Activated CD4-positive, alpha-beta T cell treated with anti-CD3 and anti-CD28 coated beads for 4 hours (primary cell): ENCODE measurements at regions not wholly inside any gene's neighbourhood (a gene's known extent, or its start where the extent isn't known, plus 50 kb on each side); places are given as distances from the start of the nearest gene placed in this dataset.

Experiments used
- DNase-seq, 2 donors: peaks; one replicate each; pipeline ENCODE4 v3.0.0-alpha.2; 2020

DNA sequence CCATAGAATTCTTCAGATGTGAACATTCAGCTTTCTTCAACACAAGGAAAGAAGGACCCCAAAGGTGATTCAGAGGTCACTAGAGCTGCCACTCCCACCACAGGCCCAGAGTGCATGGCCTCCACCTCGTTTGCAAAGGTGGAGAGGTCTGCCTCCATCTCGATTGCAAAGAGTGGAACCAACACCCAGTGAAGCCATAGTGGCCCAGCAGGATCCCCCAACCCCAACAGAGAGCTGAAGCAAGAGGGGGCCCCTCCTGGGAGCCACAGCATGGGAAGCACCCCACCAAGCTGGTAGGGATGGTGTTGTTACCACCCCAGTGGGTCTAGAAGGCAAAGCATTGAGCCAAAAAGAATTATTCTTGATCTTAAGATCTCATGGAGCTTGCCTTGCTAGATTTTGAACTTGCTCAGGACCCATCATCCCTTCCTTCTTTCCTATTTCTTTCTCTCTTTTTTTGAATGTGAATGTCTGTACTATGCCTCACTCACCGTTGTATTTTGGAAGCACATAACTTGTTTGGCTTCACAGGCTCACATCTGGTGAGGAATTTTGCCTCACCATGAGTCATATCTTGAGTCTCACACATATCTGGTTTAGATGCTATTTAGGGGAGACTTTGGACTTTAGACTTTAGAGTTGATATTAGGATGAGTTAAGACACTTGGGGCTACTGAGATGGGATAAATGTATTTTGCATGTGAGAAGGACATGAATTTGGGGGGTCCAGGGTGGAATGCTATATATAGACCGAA lies 119.2 kb downstream of the ANKRD60 start:
- DNase-seq = no peak

GRCh38 chr20:58107533-58107932 lies 120.9 kb downstream of the ANKRD60 start:
- DNase-seq = no peak

GRCh38 chr20:58106143-58106750 lies 122.2 kb downstream of the ANKRD60 start:
- DNase-seq = no peak

DNA sequence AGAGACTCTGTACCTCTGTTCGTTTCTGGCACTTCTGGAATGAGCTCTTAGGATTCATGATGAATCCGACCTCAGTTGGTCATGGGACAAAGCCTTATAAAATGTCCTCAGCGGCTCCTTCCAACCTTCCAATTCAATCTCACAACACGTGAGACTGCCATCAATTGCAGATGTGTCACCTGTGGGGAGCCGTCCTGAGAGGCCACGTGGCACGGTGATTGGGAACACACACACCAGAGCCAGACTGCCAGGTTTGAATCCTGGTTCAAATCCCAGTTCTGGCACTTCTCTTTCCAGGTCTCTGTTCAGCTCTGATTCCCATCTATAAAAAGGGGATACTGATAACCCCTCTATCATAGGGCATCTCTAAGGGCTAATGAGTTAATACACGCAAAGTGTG lies 124.5 kb downstream of the ANKRD60 start:
- no peak for DNase-seq

DNA sequence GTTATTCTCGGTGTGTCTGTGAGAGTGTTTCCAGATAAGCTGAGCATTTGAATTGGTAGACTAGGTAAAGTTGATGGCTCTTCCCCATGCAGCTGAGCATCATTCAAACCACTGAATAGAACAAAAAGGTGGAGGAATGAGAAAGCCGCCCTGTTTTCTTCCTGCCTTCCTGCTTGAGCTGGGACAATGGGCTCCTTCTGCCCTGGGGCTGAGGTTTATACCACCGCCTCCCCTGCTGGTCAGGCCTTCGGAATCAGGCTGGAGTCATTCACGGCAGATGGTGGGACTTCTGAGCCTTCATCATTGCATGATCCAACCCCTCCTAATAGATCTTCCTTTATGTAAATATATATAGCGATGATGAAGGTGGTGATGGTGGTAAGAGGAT lies 124.9 kb downstream of the ANKRD60 start:
- no peak for DNase-seq

GRCh38 chr20:58102744-58103516 lies 125.5 kb downstream of the ANKRD60 start:
- DNase-seq = no peak

DNA sequence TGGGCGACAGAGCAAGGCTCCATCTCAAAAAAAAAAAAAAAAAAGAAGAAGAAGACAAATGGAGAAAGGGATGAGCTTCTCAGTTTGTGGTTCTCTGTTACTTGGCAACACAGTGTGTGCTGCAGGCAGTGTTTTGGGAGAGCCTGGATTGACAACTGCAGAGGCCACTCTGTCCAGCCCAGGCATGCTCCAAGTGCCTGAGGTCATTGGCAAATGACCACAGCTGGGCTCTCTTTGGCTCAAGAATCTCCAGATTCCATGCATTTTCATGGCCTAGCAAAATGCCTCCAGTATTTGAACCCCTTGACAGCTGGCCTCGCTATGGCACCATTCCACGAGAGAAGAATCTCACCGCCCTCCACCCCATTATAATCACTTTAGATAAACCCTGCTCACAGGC lies 126.2 kb downstream of the ANKRD60 start:
- DNase-seq = no peak

GRCh38 chr20:58100731-58101356 lies 127.6 kb downstream of the ANKRD60 start:
- DNase-seq = no peak

DNA sequence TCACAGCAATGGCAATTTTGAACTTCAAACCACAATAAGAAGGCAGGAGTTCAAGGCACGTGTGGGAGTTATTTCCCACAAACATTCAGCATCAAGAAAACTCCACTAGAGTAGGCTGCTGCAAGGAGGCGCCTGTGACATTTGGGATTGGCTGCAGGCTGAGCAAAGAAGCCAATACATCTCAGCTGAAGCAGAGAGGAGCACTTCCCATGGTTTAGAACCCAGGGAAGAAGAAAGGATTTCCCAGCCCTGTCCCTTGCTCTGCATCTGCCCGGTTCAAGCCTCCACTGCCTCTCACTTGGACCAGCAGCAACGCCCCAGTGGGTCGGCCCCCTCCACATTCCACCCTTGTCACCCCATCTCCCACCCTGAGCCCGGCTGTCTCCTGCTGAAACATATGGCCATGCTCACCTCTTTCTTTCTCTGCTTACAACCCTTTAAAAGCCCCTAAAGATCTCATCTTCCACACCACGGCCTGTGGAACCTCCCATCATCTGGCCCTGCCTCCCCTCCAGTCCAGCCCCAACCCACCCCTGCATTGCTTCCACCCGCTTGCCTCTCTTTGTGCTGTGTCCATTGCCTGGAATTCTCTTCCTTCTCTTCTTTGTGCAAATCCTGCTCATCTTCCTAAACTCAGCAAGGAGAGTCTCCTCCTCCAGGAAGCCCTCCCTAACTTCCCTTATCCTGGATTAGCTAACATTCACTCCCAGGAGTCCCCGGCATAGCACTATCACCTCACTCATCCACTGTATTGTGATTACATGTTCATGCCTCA lies 128.3 kb downstream of the ANKRD60 start:
- DNase-seq = no peak

DNA sequence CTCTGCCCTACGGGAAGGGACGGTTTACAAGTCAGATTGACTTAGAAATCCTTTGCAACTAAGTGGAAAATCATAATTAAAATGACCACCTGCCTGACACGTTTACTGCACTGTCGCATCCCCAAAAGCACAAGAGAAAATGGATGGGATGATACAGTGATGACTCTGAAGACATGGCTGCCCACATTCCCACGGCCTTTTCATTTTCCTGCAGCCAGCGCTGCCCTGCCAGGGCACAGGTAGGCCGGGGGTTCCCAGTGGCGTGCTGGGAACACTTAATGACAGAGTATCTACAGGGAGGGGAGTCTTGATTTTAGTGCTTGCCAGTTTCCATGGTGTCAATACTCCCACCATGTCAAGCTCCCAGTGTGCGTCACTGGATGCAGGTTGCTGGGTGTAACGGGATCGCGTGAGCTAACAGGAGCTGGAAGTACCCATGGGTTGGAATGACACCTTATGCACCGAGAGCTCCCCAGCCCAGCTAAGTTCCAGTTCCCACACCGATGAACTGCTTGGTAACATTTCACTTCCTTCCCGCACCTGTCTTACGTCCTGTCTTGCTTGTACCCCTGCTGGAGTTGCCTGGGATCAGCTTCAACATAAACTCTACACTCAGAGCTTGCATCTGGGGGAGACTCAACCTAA lies 129.0 kb downstream of the ANKRD60 start:
- no peak for DNase-seq

DNA sequence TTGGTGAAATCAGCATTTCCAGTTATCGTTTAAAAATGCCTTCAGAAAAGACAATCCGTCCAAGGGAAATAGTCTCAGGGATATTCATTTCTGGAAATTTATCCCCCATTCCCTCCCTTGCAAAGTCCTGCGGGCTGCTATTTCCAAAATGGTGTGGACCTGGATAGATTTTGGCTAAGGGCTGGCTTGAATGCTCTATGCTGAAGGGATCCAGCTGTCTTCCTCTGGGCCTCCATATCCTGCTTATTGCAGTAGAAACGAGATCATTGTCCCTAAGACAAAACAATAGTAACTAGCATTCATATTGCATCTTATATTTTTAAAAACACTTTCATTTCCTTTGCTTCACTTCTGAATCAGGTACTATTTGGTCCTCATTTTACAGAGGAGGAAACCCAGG lies 129.9 kb downstream of the ANKRD60 start:
- no peak for DNase-seq

GRCh38 chr20:58097943-58098342 lies 130.5 kb downstream of the ANKRD60 start:
- DNase-seq = no peak

GRCh38 chr20:58097429-58097828 lies 131.0 kb downstream of the ANKRD60 start:
- no peak for DNase-seq

DNA sequence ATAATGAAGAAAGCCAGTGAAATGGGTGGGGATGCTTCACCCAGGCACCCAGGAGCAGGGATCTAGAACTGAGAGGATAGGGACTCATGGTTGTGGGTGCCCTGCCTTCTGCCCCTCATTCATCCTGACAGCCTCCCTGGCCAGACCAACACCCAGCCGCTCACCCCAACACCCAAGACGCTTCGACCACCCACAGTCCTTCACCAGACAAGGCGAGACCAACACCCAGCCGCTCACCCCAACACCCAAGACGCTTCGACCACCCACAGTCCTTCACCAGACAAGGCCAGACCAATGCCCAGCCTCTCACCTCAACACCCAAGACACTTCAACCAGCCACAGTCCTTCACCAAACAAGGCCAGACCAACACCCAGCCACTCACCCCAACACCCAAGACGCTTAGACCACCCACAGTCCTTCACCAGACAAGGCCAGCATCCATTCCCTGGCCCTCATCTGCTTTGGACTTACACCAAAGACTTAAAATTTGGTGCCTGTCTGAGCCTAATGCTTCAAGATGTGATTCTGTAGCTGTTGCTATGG lies 131.5 kb downstream of the ANKRD60 start:
- DNase-seq = no peak

- DNase-seq = no peak
Measured at GRCh38 chr20:58094698-58095097, 133.8 kb downstream of the ANKRD60 start.

DNA sequence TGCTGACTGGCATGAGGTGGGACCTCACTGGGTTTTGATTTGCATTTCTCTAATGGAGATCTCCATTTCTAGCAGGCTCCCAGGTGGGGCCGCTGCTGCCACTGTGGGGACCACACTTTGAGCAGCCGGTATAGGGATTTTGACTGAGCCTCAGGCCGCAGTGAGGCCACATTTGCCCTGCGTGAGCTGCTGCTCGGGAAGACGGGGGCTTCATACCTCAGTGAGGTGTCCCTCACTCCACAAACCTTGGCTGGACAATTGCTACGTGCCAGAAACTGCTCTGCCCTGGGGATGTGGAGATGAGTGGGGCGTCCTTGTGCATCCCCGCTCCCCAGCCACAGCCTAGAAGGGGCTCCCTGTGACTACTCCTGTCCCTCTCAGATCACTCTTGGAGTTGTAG lies 134.3 kb downstream of the ANKRD60 start:
- no peak for DNase-seq

DNA sequence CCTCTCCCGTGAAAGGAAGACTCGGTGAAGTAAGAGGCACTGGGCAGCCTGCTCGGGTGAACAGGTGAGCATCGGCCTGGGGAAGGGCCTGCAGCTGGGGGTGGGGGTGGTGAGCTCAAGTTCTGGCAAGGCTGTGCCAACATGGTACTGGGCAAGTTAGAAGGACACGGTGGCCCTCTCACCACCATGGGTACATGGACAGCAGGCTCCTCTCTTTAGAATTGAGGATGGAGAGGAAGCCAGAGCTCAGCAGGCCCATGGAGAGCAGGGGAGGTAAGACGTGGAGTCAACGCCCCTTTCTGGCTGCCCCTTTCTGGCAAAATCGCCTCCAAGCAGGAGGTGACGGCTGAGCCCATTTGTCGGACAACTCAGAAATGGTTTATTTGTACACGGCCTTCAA lies 135.6 kb downstream of the ANKRD60 start:
- no peak for DNase-seq

GRCh38 chr20:58092353-58092752 lies 136.1 kb downstream of the ANKRD60 start:
- no peak for DNase-seq

DNA sequence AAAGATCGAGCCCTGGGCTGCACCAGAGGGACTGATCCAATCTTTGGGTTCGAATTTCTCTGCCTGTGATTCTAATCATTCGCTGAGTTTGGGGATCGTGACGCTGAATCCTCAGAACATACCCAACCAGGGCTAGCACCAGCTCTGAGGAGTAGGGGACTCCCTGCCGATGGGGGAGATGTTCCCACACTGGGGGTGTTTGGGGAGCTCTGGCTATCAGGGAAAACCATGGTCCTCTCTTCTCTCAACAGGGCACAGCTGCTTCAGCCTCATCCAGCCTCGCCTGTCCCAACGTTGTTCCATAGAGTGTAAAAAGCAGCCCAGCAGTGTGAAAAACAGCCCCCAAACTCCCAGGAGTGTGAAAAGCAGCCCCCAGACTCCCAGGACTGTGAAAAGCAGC lies 136.6 kb downstream of the ANKRD60 start:
- DNase-seq = no peak

GRCh38 chr20:58090161-58090560 lies 138.3 kb downstream of the ANKRD60 start:
- DNase-seq = no peak

- DNase-seq = no peak
Measured at GRCh38 chr20:58088625-58089024, 139.8 kb downstream of the ANKRD60 start.

DNA sequence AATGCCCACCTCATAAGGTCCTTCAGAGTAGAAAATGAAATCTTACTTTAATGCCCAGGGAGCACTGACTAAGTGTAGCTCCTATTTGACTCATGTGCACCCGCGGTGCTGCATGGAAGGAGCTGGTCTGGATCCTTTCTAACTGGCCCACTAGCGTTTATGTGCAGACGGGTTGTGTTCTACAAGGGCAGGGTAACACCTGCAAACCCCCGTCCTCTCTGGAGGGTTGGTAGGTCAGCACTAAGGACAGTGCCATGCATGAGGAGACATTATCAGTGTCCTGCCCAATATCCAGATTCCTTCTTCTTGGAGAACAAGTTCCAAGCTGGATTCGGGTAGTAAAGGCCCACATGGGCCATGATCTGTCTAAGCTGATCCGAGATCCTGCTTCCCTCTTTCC lies 140.3 kb downstream of the ANKRD60 start:
- no peak for DNase-seq
